ENCODE measurements at regions not wholly inside any gene's neighbourhood (a gene's known extent, or its start where the extent isn't known, plus 50 kb on each side); places are given as distances from the start of the nearest gene placed in this dataset.

- Histone ChIP-seq H3K27ac (no peak overlapping the region), H3K4me3 (ENCODE audit: low read depth, low read length) (no peak overlapping the region), H3K27me3 (replicated peaks) (no peaks in the 10 kb centered on the region), H3K36me3 (replicated peaks) (no peaks in the 10 kb centered on the region)
- in situ Hi-C loops (cut with HindIII; ENCODE audit: low pct_ligation_motif_present, low sequenced_read_pairs), result no loop called here
- no peak for DNase-seq
- no peak for TF ChIP-seq CTCF (IDR thresholded peaks at IDR 0.05; ENCODE audit: low read depth, low read length, missing control alignments)
Measured at GRCh38 chr7:68820321-68820720, 778.0 kb upstream of the AUTS2 start.

GRCh38 chr7:68821846-68822245 is 776.4 kb upstream of the AUTS2 start:
- H3K36me3 ChIP-seq (replicated peaks), result no peaks in the 10 kb centered on the region
- DNase-seq, result no peak
- no peak for TF ChIP-seq CTCF (IDR thresholded peaks at IDR 0.05; ENCODE audit: low read depth, low read length, missing control alignments)
- in situ Hi-C loops (cut with HindIII; ENCODE audit: low pct_ligation_motif_present, low sequenced_read_pairs), result no loop called here
- H3K27me3 ChIP-seq (replicated peaks), result no peaks in the 10 kb centered on the region
- H3K27ac ChIP-seq, result no peak overlapping the region
- H3K4me3 ChIP-seq (ENCODE audit: low read depth, low read length), result no peak overlapping the region

GRCh38 chr7:68823996-68824780 is 774.1 kb upstream of the AUTS2 start:
- no peak for DNase-seq
- Histone ChIP-seq H3K27ac (no peak overlapping the region), H3K4me3 (ENCODE audit: low read depth, low read length) (no peak overlapping the region), H3K27me3 (replicated peaks) (no peaks in the 10 kb centered on the region), H3K36me3 (replicated peaks) (no peaks in the 10 kb centered on the region)
- TF ChIP-seq CTCF (IDR thresholded peaks at IDR 0.05; ENCODE audit: low read depth, low read length, missing control alignments), result no peak
- in situ Hi-C loops (cut with HindIII; ENCODE audit: low pct_ligation_motif_present, low sequenced_read_pairs), result no loop called here

- H3K27me3 ChIP-seq (replicated peaks), result no peaks in the 10 kb centered on the region
- H3K36me3 ChIP-seq (replicated peaks), result no peaks in the 10 kb centered on the region
- H3K27ac ChIP-seq, result no peak overlapping the region
- H3K4me3 ChIP-seq (ENCODE audit: low read depth, low read length), result no peak overlapping the region
- TF ChIP-seq CTCF (IDR thresholded peaks at IDR 0.05; ENCODE audit: low read depth, low read length, missing control alignments), result no peak
- in situ Hi-C loops (cut with HindIII; ENCODE audit: low pct_ligation_motif_present, low sequenced_read_pairs), result no loop called here
- DNase-seq, result no peak
Measured at GRCh38 chr7:68828575-68828974, 769.7 kb upstream of the AUTS2 start.

- no peak for TF ChIP-seq CTCF (IDR thresholded peaks at IDR 0.05; ENCODE audit: low read depth, low read length, missing control alignments)
- DNase-seq, result no peak
- no peak overlapping the region for H3K4me3 ChIP-seq (ENCODE audit: low read depth, low read length)
- in situ Hi-C loops (cut with HindIII; ENCODE audit: low pct_ligation_motif_present, low sequenced_read_pairs), result no loop called here
- H3K27ac ChIP-seq, result no peak overlapping the region
- H3K27me3 ChIP-seq (replicated peaks), result no peaks in the 10 kb centered on the region
- H3K36me3 ChIP-seq (replicated peaks), result no peaks in the 10 kb centered on the region
Measured at GRCh38 chr7:68833422-68833821, 764.9 kb upstream of the AUTS2 start.

GRCh38 chr7:68839014-68839413 is 759.3 kb upstream of the AUTS2 start:
- no peak for TF ChIP-seq CTCF (IDR thresholded peaks at IDR 0.05; ENCODE audit: low read depth, low read length, missing control alignments)
- no peak overlapping the region for H3K4me3 ChIP-seq (ENCODE audit: low read depth, low read length)
- no peak overlapping the region for H3K27ac ChIP-seq
- DNase-seq, result no peak
- H3K27me3 ChIP-seq (replicated peaks), result no peaks in the 10 kb centered on the region
- in situ Hi-C loops (cut with HindIII; ENCODE audit: low pct_ligation_motif_present, low sequenced_read_pairs), result no loop called here
- no peaks in the 10 kb centered on the region for H3K36me3 ChIP-seq (replicated peaks)
